ENCODE measurements at regions not wholly inside any gene's neighbourhood (a gene's known extent, or its start where the extent isn't known, plus 50 kb on each side); places are given as distances from the start of the nearest gene placed in this dataset.

- no peak for TF ChIP-seq CTCF (IDR thresholded peaks at IDR 0.05)
- no peak for TF ChIP-seq POLR2AphosphoS5 (IDR thresholded peaks at IDR 0.05)
- TF ChIP-seq POLR2A (IDR thresholded peaks at IDR 0.05; ENCODE audit: low read depth): no peak
- TF ChIP-seq EP300 (IDR thresholded peaks at IDR 0.05): no peak
Measured at GRCh38 chr17:15026088-15026487, 239.0 kb downstream of the PMP22 start.

All from esophagus muscularis mucosa (tissue), 4 donors.